ENCODE measurements at regions not wholly inside any gene's neighbourhood (a gene's known extent, or its start where the extent isn't known, plus 50 kb on each side); places are given as distances from the start of the nearest gene placed in this dataset.

DNA sequence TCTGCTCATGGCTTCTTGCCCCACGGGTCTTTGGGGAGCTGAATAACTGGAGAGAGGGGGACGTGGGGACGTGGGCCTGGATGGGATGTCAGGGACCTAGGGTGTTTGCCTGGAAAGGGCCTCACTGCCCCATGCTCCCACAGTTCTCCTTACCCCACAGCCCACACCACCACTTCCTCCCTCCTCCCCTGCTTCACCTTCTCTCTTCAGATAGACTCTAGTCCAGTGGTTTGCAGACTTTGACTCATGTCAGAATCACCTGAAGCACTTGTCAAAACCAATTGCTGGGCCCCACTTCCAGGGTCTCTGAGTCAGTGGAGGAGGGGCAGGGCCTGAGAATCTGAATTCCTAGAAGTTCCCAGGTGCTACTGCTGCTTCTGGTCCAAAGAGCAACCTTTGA is 327.4 kb downstream of the RPS24 start:
- DNase-seq (ENCODE audit: extremely low spot score), result no peak
- Histone ChIP-seq H3K4me3 (ENCODE audit: low read depth, low read length) (no peak overlapping the region), H3K27ac (ENCODE audit: low read depth) (no peak overlapping the region), H3K4me1 (ENCODE audit: insufficient read depth) (no peaks in the 10 kb centered on the region), H3K36me3 (ENCODE audit: insufficient read depth) (no peaks in the 10 kb centered on the region)
- WGBS, result 95% methylated on average over 3 of the region's 3 CpGs

- H3K27ac ChIP-seq (ENCODE audit: low read depth), result no peak overlapping the region
- H3K4me3 ChIP-seq (ENCODE audit: low read depth, low read length), result no peak overlapping the region
- DNase-seq (ENCODE audit: extremely low spot score), result no peak
- WGBS, result 76% methylated on average over 10 of the region's 10 CpGs
- no peaks in the 10 kb centered on the region for H3K36me3 ChIP-seq (ENCODE audit: insufficient read depth)
- H3K4me1 ChIP-seq (ENCODE audit: insufficient read depth), result no peaks in the 10 kb centered on the region
These were observed 328.9 kb downstream of the RPS24 start for GRCh38 chr10:78362406-78363022.

DNA sequence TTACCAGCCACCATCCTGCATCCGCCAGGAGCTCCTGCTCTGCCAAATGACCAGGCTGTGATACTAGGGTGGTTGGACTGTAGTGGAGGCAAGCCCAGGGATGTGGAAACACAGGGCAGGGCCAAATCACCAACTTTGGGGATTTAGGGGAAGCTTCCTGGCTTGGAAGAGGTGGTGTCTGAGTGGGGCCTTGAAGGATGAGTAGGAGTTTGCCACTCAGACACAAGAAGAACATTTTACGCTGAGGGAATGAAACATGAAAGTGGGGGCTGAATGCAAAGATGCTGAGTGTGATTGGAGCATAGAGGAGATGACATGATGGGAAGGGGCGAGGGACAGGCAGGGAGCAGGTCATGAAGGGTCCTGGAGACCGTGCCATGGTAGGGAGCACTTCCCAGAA is 329.5 kb downstream of the RPS24 start:
- 97% methylated on average over 4 of the region's 4 CpGs for WGBS
- Histone ChIP-seq H3K36me3 (ENCODE audit: insufficient read depth) (no peaks in the 10 kb centered on the region), H3K4me1 (ENCODE audit: insufficient read depth) (no peaks in the 10 kb centered on the region), H3K4me3 (ENCODE audit: low read depth, low read length) (no peak overlapping the region), H3K27ac (ENCODE audit: low read depth) (no peak overlapping the region)
- no peak for DNase-seq (ENCODE audit: extremely low spot score)

- no peak for DNase-seq (ENCODE audit: extremely low spot score)
- Histone ChIP-seq H3K27ac (ENCODE audit: low read depth) (no peak overlapping the region), H3K4me1 (ENCODE audit: insufficient read depth) (no peaks in the 10 kb centered on the region), H3K36me3 (ENCODE audit: insufficient read depth) (no peaks in the 10 kb centered on the region), H3K4me3 (ENCODE audit: low read depth, low read length) (no peak overlapping the region)
- 72% methylated on average over 4 of the region's 4 CpGs for WGBS
These were observed 332.0 kb downstream of the RPS24 start for GRCh38 chr10:78365694-78366093.

DNA sequence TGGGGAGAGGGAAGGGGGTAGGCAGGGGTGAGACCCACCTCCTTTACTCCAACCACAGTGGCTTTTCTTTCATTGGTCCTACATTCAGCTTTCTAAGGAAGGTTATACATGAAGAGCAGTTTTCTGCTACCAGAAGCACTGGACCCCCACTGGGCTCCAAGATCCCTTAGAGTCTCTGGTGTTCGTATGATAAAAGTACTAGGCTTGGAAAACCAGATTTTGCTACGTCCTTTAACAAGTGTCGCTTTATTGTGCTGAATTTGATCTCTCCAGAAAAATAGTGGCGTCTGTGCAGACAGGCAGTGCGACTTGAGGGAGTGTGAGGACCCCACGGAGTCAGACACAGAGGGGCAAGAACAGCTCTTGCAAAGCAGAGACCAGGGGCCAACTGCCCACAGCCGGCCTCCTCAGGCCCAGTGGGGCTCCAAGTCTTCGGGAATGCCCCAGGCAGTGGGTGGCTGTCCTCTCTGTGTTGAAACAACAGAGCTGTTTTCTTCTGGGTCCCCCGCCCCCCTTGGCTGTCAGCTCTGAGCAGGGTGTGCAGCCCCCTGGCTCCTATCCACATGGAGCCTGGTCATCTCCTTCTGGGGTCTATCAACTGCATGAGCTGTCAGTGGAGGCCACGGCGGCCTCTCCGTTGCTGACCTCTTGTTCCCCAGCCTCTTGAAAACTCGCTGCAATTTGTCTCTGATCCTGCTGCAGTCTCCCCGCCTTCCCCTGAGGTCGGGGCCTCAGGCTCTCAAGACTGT is 333.2 kb downstream of the RPS24 start:
- H3K4me1 ChIP-seq (ENCODE audit: insufficient read depth), result no peaks in the 10 kb centered on the region
- no peak overlapping the region for H3K27ac ChIP-seq (ENCODE audit: low read depth)
- no peaks in the 10 kb centered on the region for H3K36me3 ChIP-seq (ENCODE audit: insufficient read depth)
- no peak overlapping the region for H3K4me3 ChIP-seq (ENCODE audit: low read depth, low read length)
- 74% methylated on average over 15 of the region's 15 CpGs for WGBS
- no peak for DNase-seq (ENCODE audit: extremely low spot score)

- H3K36me3 ChIP-seq (ENCODE audit: insufficient read depth), result no peaks in the 10 kb centered on the region
- no peak for DNase-seq (ENCODE audit: extremely low spot score)
- H3K4me3 ChIP-seq (ENCODE audit: low read depth, low read length), result no peak overlapping the region
- H3K27ac ChIP-seq (ENCODE audit: low read depth), result no peak overlapping the region
- WGBS, result 59% methylated on average over 2 of the region's 2 CpGs
- no peaks in the 10 kb centered on the region for H3K4me1 ChIP-seq (ENCODE audit: insufficient read depth)
These were observed 334.1 kb downstream of the RPS24 start for GRCh38 chr10:78367751-78368150.

DNA sequence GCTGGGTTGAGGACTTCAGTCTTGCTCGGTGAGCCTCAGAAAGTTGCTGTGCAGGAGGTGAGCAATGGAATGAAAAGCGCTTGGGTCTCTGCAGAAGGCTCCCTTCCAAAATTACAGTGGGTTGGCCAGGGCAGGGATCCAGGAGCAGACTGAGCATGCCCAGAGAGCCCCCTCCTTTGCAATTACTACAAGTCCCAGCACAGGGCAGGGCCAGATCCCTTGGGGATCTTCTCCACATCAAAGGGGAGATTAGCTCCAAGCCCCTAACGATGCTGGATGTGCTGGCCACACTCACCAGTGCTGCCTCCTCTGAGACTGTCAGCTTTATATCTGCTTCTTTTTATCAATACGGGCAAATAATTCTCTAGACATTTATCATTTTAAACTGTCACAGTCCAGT is 337.5 kb downstream of the RPS24 start:
- no peak overlapping the region for H3K27ac ChIP-seq (ENCODE audit: low read depth)
- no peaks in the 10 kb centered on the region for H3K4me1 ChIP-seq (ENCODE audit: insufficient read depth)
- 33% methylated on average over 4 of the region's 4 CpGs for WGBS
- no peak for DNase-seq (ENCODE audit: extremely low spot score)
- H3K4me3 ChIP-seq (ENCODE audit: low read depth, low read length), result no peak overlapping the region
- H3K36me3 ChIP-seq (ENCODE audit: insufficient read depth), result no peaks in the 10 kb centered on the region

- WGBS, result 94% methylated on average over 6 of the region's 6 CpGs
- DNase-seq (ENCODE audit: extremely low spot score), result no peak
- H3K4me1 ChIP-seq (ENCODE audit: insufficient read depth), result no peaks in the 10 kb centered on the region
- no peak overlapping the region for H3K27ac ChIP-seq (ENCODE audit: low read depth)
- no peaks in the 10 kb centered on the region for H3K36me3 ChIP-seq (ENCODE audit: insufficient read depth)
- no peak overlapping the region for H3K4me3 ChIP-seq (ENCODE audit: low read depth, low read length)
These were observed 339.1 kb downstream of the RPS24 start for GRCh38 chr10:78372806-78373205.

GRCh38 chr10:78374331-78375028 is 340.8 kb downstream of the RPS24 start:
- no peaks in the 10 kb centered on the region for H3K4me1 ChIP-seq (ENCODE audit: insufficient read depth)
- DNase-seq (ENCODE audit: extremely low spot score), result no peak
- no peak overlapping the region for H3K27ac ChIP-seq (ENCODE audit: low read depth)
- WGBS, result 95% methylated on average over 9 of the region's 9 CpGs
- no peak overlapping the region for H3K4me3 ChIP-seq (ENCODE audit: low read depth, low read length)
- H3K36me3 ChIP-seq (ENCODE audit: insufficient read depth), result no peaks in the 10 kb centered on the region

GRCh38 chr10:78375854-78376785 is 342.5 kb downstream of the RPS24 start:
- 81% methylated on average over 17 of the region's 17 CpGs for WGBS

GRCh38 chr10:78377356-78377755 is 343.7 kb downstream of the RPS24 start:
- H3K4me3 ChIP-seq (ENCODE audit: low read depth, low read length), result no peak overlapping the region
- no peaks in the 10 kb centered on the region for H3K36me3 ChIP-seq (ENCODE audit: insufficient read depth)
- no peaks in the 10 kb centered on the region for H3K4me1 ChIP-seq (ENCODE audit: insufficient read depth)
- no peak overlapping the region for H3K27ac ChIP-seq (ENCODE audit: low read depth)
- 65% methylated on average over 1 of the region's 1 CpG for WGBS
- DNase-seq (ENCODE audit: extremely low spot score), result no peak

More at GRCh38 chr10:78375854-78376785, 342.5 kb downstream of the RPS24 start:
- Histone ChIP-seq H3K27ac (ENCODE audit: low read depth) (no peak overlapping the region), H3K4me1 (ENCODE audit: insufficient read depth) (no peaks in the 10 kb centered on the region), H3K36me3 (ENCODE audit: insufficient read depth) (no peaks in the 10 kb centered on the region), H3K4me3 (ENCODE audit: low read depth, low read length) (no peak overlapping the region)
- DNase-seq (ENCODE audit: extremely low spot score), result no peak

GRCh38 chr10:78378192-78378591 is 344.5 kb downstream of the RPS24 start:
- Histone ChIP-seq H3K36me3 (ENCODE audit: insufficient read depth) (no peaks in the 10 kb centered on the region), H3K27ac (ENCODE audit: low read depth) (no peak overlapping the region), H3K4me3 (ENCODE audit: low read depth, low read length) (no peak overlapping the region), H3K4me1 (ENCODE audit: insufficient read depth) (no peaks in the 10 kb centered on the region)
- no peak for DNase-seq (ENCODE audit: extremely low spot score)
- WGBS, result 97% methylated on average over 4 of the region's 4 CpGs

DNA sequence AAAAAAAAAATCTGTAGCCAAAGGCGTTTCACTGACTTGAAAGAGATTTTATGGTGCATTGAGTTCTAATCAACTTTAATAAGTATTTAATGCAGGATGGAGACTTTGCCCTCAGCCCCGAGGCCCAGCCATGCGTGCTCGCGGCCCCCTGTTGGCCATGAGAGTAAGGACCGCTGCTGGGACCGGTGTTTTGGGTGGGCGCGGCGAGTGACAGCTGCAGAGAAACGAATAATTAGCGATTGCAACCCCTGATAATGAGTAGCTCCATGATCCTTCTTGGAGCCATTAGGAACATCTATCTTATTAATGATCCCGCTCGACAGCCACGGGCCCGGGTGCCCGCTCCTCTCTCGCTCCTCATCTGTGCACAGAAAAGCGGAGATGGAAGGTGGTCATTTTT is 347.4 kb downstream of the RPS24 start:
- H3K4me3 ChIP-seq (ENCODE audit: low read depth, low read length), result no peak overlapping the region
- no peaks in the 10 kb centered on the region for H3K36me3 ChIP-seq (ENCODE audit: insufficient read depth)
- no peaks in the 10 kb centered on the region for H3K4me1 ChIP-seq (ENCODE audit: insufficient read depth)
- WGBS, result 77% methylated on average over 19 of the region's 19 CpGs
- no peak overlapping the region for H3K27ac ChIP-seq (ENCODE audit: low read depth)
- DNase-seq (ENCODE audit: extremely low spot score), result no peak
